Kidney (tissue), 13 donors: ENCODE measurements at regions not wholly inside any gene's neighbourhood (a gene's known extent, or its start where the extent isn't known, plus 50 kb on each side); places are given as distances from the start of the nearest gene placed in this dataset.

Experiments
- DNase-seq, 5 donors: peaks; one replicate each; pipeline ENCODE4 v3.0.0-alpha.2; 2013 to 2020
- FAIRE-seq: peaks from 2 replicates; lab custom pipeline; 2012; peaks lifted over from hg19 to GRCh38; lab: Jason Lieb, UNC
- H3K27ac ChIP-seq, 2 donors: one replicate each; pipeline ENCODE4 v1.7.0; 2013; ENCODE audit warnings: low read depth in 2 of 2, low read length in 2 of 2, inconsistent platforms in 1 of 2
- H3K27me3 ChIP-seq: one replicate; pipeline ENCODE4 v1.7.1; 2013; ENCODE audit warnings: low read length, inconsistent platforms; ENCODE audit not compliant: control insufficient read depth, insufficient read depth
- H3K36me3 ChIP-seq, 3 donors: one replicate each; pipeline versions ENCODE4 v1.7.0 to v1.7.1; 2013; ENCODE audit warnings: low read length in 3 of 3, control low read depth in 1 of 3, inconsistent platforms in 1 of 3; ENCODE audit not compliant: insufficient read depth in 3 of 3, control insufficient read depth in 2 of 3
- H3K4me1 ChIP-seq, 3 donors: one replicate each; pipeline versions ENCODE4 v1.7.0 to v1.7.1; 2013; ENCODE audit warnings: low read length in 3 of 3, inconsistent platforms in 1 of 3, low read depth in 1 of 3; ENCODE audit not compliant: control insufficient read depth in 2 of 3, insufficient read depth in 2 of 3
- H3K4me3 ChIP-seq, 3 donors: one replicate each; pipeline versions ENCODE4 v1.7.0 to v1.8.1; 2013; ENCODE audit warnings: low read length in 3 of 3, control low read depth in 1 of 3, inconsistent platforms in 1 of 3
- H3K9ac ChIP-seq, 3 donors: one replicate each; pipeline versions ENCODE4 v1.7.0 to v1.7.1; 2013; ENCODE audit warnings: low read length in 3 of 3, control low read depth in 1 of 3, inconsistent platforms in 1 of 3
- H3K9me3 ChIP-seq, 3 donors: one replicate each; pipeline versions ENCODE4 v1.7.0 to v1.7.1; 2013; ENCODE audit warnings: low read length in 3 of 3, control low read depth in 1 of 3, inconsistent platforms in 1 of 3; ENCODE audit not compliant: control insufficient read depth in 2 of 3, insufficient read depth in 1 of 3
- intact Hi-C: fragments of 100-400 bp; cut with DNase I; formaldehyde crosslinking; loops from one replicate; pipeline ENCODE4 v1.11.1; 2022
- TF ChIP-seq, protein P1 (sequence below): IDR thresholded peaks from 3 replicates; pipeline ENCODE4 v1.5.1; 2012; ENCODE audit warnings: mild to moderate bottlenecking, moderate library complexity, borderline replicate concordance; ENCODE audit not compliant: insufficient read depth; ENCODE audit errors: extremely low read depth
- donor health status: control.
- donor health status: control.
- donor health status: control.
- donor health status: control.
- donor health status: control.
- donor health status: DM: yes; HTN: yes; CAD: no.
- donor health status: Normal renal cell carcinoma (clear cell type).

DNA sequence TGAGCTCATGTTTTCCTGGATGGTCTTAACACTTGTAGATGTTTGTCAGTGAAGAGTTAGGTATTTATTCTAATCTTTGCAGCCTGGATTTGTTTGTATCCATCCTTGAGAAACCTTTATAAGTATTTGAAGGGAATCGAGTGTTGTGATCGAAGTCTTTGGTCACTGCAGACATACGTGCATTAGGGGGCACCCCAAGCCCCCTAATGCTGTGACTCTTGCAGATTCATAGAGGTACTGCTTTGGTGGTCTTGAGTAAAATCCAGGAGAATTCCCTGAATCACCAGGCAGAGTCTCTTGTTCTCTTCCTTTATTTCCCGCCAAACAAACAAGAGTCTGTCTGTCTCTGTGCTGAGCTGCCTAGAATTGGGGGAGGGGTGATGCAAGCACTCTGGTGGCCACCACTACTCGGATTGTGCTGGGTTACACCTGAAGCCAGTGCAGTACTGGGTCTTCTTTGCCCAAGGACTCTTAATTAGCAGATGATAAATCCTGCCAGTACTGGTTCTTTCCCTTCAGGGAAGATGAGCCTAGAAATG lies 170.5 kb upstream of the POU1F1 start:
- TF ChIP-seq, protein P1, sequence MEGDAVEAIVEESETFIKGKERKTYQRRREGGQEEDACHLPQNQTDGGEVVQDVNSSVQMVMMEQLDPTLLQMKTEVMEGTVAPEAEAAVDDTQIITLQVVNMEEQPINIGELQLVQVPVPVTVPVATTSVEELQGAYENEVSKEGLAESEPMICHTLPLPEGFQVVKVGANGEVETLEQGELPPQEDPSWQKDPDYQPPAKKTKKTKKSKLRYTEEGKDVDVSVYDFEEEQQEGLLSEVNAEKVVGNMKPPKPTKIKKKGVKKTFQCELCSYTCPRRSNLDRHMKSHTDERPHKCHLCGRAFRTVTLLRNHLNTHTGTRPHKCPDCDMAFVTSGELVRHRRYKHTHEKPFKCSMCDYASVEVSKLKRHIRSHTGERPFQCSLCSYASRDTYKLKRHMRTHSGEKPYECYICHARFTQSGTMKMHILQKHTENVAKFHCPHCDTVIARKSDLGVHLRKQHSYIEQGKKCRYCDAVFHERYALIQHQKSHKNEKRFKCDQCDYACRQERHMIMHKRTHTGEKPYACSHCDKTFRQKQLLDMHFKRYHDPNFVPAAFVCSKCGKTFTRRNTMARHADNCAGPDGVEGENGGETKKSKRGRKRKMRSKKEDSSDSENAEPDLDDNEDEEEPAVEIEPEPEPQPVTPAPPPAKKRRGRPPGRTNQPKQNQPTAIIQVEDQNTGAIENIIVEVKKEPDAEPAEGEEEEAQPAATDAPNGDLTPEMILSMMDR = no peak
- Histone ChIP-seq H3K4me3 (no peak overlapping the region), H3K9ac (no peak overlapping the region), H3K36me3 (no peaks in the 10 kb centered on the region), H3K9me3 (peaks cover 0 to 6% (median 0%) of the 10 kb centered on the region in 3 donors), H3K27ac (no peak overlapping the region), H3K27me3 (no peaks in the 10 kb centered on the region), H3K4me1 (no peaks in the 10 kb centered on the region)
- FAIRE-seq (no peak), DNase-seq (no peak)
- intact Hi-C loops = no loop called here

DNA sequence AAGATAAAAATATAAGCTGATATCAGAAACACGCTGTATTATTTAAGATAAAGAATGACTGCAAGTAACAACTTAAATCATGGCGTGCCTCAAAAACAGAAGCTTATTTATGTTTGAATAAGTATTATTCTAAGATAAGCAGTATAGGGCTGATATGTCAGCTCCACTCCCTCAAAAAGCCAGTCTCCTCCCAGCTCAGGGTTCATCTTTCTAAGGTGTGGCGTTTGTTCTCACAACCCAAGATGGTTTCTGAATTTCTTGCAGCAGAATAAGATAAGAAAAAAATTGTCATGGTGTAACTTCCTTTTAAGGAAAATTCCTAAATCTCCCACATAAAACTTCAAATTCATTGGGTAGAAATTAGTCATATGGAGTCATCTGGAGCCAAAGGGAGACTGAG lies 166.1 kb upstream of the POU1F1 start:
- intact Hi-C loops = no loop called here
- DNase-seq (no peak), FAIRE-seq (no peak)
- Histone ChIP-seq H3K27ac (no peak overlapping the region), H3K9me3 (peaks cover 0 to 6% (median 0%) of the 10 kb centered on the region in 3 donors), H3K27me3 (no peaks in the 10 kb centered on the region), H3K4me1 (no peaks in the 10 kb centered on the region), H3K9ac (no peak overlapping the region), H3K36me3 (no peaks in the 10 kb centered on the region), H3K4me3 (no peak overlapping the region)
- TF ChIP-seq, protein P1 = no peak

DNA sequence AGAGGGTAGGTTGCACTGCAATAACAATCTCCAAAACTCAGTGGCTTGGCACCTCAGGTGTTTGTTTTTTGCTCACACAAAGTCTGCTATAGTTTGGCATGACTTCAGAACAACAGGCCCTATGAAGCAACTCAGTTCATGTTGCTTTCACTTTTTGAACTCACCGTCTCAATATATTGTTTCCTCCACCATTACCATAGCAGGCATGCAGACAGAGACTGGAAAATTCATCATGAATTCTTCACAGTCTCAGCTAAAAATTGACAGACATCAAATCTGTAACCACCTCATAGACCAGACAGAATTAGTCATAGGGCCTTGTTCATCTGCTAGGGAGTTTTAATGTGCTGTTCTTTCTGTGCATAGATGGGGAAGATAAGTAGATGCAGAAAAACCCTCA lies 161.4 kb upstream of the POU1F1 start:
- TF ChIP-seq, protein P1 = no peak
- Histone ChIP-seq H3K36me3 (no peaks in the 10 kb centered on the region), H3K4me3 (no peak overlapping the region), H3K27me3 (no peaks in the 10 kb centered on the region), H3K27ac (no peak overlapping the region), H3K9me3 (no peaks in the 10 kb centered on the region), H3K9ac (no peak overlapping the region), H3K4me1 (no peaks in the 10 kb centered on the region)
- DNase-seq = no peak
- intact Hi-C loops = no loop called here
- no peak for FAIRE-seq
